Thymus (tissue), 11 donors: ENCODE measurements at regions not wholly inside any gene's neighbourhood (a gene's known extent, or its start where the extent isn't known, plus 50 kb on each side); places are given as distances from the start of the nearest gene placed in this dataset.

Experiments
- DNase-seq, 9 donors: peaks; one replicate each; pipeline ENCODE4 v3.0.0-alpha.2; 2013; ENCODE audit warnings: low spot score in 9 of 9, low read depth in 6 of 9, missing footprints in 1 of 9
- H3K27ac ChIP-seq, 2 donors: one replicate each; pipeline ENCODE4 v1.5.1; 2013; ENCODE audit warnings: control low read depth in 1 of 2, low read depth in 1 of 2, low read length in 1 of 2, mild to moderate bottlenecking in 1 of 2, moderate library complexity in 1 of 2
- H3K27me3 ChIP-seq, 2 donors: one replicate each; pipeline ENCODE4 v1.5.1; 2013; ENCODE audit warnings: low read length in 1 of 2; ENCODE audit not compliant: control insufficient read depth in 2 of 2, insufficient read depth in 1 of 2
- H3K36me3 ChIP-seq, 2 donors: one replicate each; pipeline ENCODE4 v1.5.1; 2013; ENCODE audit warnings: low read length in 1 of 2, mild to moderate bottlenecking in 1 of 2, moderate library complexity in 1 of 2; ENCODE audit not compliant: control insufficient read depth in 2 of 2, insufficient read depth in 2 of 2
- H3K4me1 ChIP-seq, 2 donors: one replicate each; pipeline ENCODE4 v1.5.1; 2013; ENCODE audit warnings: low read length in 2 of 2; ENCODE audit not compliant: control insufficient read depth in 2 of 2, insufficient read depth in 2 of 2
- H3K4me3 ChIP-seq, 2 donors: one replicate each; pipeline ENCODE4 v1.5.1; 2013; ENCODE audit warnings: low read length in 2 of 2, control low read depth in 1 of 2, mild to moderate bottlenecking in 1 of 2
- H3K9me3 ChIP-seq, 2 donors: one replicate each; pipeline ENCODE4 v1.5.1; 2013; ENCODE audit warnings: low read length in 1 of 2, mild to moderate bottlenecking in 1 of 2; ENCODE audit not compliant: control insufficient read depth in 2 of 2, insufficient read depth in 1 of 2
- WGBS: extraction: QIAGEN DNeasy Blood & Tissue Kit; methylation state at CpG from one replicate; pipeline ENCODE4 v1.1.7; 2013; 5-methylcytosine and 5-hydroxymethylcytosine counted together
- donor health status: healthy.

GRCh38 chr4:165738571-165738970, 134.5 kb upstream of the TLL1 start:
- no peaks in the 10 kb centered on the region for H3K4me1 ChIP-seq
- DNase-seq = no peak
- H3K9me3 ChIP-seq = no peaks in the 10 kb centered on the region
- no peaks in the 10 kb centered on the region for H3K27me3 ChIP-seq
- no peak overlapping the region for H3K27ac ChIP-seq
- H3K36me3 ChIP-seq = no peaks in the 10 kb centered on the region
- H3K4me3 ChIP-seq = no peak overlapping the region
- 98% methylated on average over 1 of the region's 1 CpG for WGBS

DNA sequence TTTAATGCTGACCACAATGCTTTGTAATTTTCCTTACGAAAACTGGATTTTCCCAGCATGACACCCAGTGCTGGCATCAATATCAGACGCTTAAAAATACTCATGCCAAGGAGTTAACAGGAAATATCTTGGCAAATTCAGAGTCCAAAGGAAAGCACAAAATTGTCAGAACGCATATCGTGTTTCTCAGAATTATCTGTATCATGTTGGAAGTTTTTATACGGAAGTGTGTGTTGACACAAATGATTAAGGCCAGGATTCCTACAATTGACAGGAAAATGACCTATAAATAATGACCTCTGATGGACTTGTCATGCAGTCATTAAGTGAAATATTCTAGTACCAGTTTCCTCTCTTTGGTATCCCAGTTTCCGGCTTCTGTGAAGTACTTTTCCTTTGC, 132.1 kb upstream of the TLL1 start:
- 55% methylated on average over 6 of the region's 6 CpGs for WGBS
- Histone ChIP-seq H3K4me3 (no peak overlapping the region), H3K36me3 (no peaks in the 10 kb centered on the region), H3K27ac (no peak overlapping the region), H3K4me1 (no peaks in the 10 kb centered on the region), H3K27me3 (no peaks in the 10 kb centered on the region), H3K9me3 (no peaks in the 10 kb centered on the region)
- no peak for DNase-seq

GRCh38 chr4:165743422-165743821, 129.6 kb upstream of the TLL1 start:
- Histone ChIP-seq H3K36me3 (no peaks in the 10 kb centered on the region), H3K27ac (no peak overlapping the region), H3K4me1 (no peaks in the 10 kb centered on the region), H3K9me3 (no peaks in the 10 kb centered on the region), H3K27me3 (no peaks in the 10 kb centered on the region), H3K4me3 (no peak overlapping the region)
- DNase-seq = no peak
- 98% methylated on average over 3 of the region's 3 CpGs for WGBS

DNA sequence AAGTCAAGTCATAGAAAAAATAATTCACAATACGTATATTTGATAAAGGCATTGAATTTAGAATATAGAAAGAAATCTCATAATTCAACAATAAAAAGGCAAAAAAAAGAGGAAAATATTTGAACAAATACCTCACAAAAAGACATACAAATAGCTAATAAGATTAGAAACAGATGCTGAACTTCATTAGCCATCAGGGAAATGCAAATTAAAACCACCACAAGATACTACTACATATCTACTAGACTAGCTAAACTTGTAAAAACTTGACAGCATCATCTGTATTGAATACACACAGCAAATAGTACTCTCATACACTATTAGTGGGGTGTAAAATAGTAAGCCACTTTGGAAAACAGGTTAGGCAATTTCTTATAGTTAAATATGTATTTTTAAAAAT, 128.7 kb upstream of the TLL1 start:
- H3K4me1 ChIP-seq = no peaks in the 10 kb centered on the region
- H3K36me3 ChIP-seq = no peaks in the 10 kb centered on the region
- no peak overlapping the region for H3K4me3 ChIP-seq
- H3K27me3 ChIP-seq = no peaks in the 10 kb centered on the region
- H3K9me3 ChIP-seq = no peaks in the 10 kb centered on the region
- no peak for DNase-seq
- H3K27ac ChIP-seq = no peak overlapping the region
- 95% methylated on average over 1 of the region's 1 CpG for WGBS

DNA sequence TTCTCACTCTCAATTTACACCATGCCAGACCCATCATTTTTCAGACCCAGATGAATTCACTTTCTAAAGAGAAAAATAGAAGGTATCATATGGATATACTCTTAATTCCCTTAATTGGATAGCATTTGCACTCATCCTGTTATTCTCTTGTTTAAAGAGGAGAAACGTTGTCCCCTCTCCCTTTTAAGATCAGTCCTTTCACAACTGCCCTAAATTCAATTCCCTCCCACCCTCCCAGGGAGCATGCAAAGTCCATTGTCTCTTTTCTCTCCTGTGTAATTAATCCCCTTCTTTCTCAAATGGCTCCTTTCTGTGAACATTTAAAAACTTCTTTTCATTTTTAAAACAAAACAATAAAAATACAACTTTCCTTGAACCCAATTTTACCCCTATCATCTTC, 124.7 kb upstream of the TLL1 start:
- H3K4me3 ChIP-seq = no peak overlapping the region
- no peak overlapping the region for H3K27ac ChIP-seq
- H3K4me1 ChIP-seq = no peaks in the 10 kb centered on the region
- H3K27me3 ChIP-seq = no peaks in the 10 kb centered on the region
- no peak for DNase-seq
- 74% methylated on average over 1 of the region's 1 CpG for WGBS
- H3K36me3 ChIP-seq = no peaks in the 10 kb centered on the region
- no peaks in the 10 kb centered on the region for H3K9me3 ChIP-seq

- Histone ChIP-seq H3K27me3 (no peaks in the 10 kb centered on the region), H3K36me3 (no peaks in the 10 kb centered on the region), H3K4me1 (no peaks in the 10 kb centered on the region), H3K4me3 (no peak overlapping the region), H3K9me3 (no peaks in the 10 kb centered on the region), H3K27ac (no peak overlapping the region)
- 21% methylated on average over 4 of the region's 4 CpGs for WGBS
- DNase-seq = no peak
Observed at GRCh38 chr4:165751882-165752281, 121.2 kb upstream of the TLL1 start.

- H3K4me3 ChIP-seq = no peak overlapping the region
- no peaks in the 10 kb centered on the region for H3K4me1 ChIP-seq
- no peak for DNase-seq
- H3K27me3 ChIP-seq = no peaks in the 10 kb centered on the region
- no peaks in the 10 kb centered on the region for H3K36me3 ChIP-seq
- no peak overlapping the region for H3K27ac ChIP-seq
- H3K9me3 ChIP-seq = no peaks in the 10 kb centered on the region
- WGBS = over 99% methylated on average over 4 of the region's 4 CpGs
Observed at GRCh38 chr4:165754664-165755063, 118.4 kb upstream of the TLL1 start.

DNA sequence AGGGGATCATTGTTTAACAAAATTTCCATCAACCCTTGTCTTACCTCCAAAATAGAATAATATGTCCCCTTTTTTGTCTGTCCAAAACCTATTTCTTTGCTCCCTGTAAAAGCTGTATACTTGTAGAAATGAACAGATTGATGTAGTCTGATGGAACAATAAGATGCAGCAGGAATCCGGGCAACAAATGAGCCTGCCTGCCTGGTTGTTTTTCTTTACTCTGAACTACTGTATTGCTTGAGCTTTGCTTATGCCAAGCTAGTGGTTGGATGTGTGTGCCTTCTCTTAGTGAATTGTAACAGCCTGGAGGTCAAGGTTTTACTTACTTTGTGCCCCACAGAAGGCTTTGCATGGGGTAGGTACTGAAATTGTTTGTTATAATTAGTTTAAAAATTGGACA, 116.2 kb upstream of the TLL1 start:
- no peaks in the 10 kb centered on the region for H3K36me3 ChIP-seq
- WGBS = 96% methylated on average over 1 of the region's 1 CpG
- H3K4me1 ChIP-seq = no peaks in the 10 kb centered on the region
- H3K4me3 ChIP-seq = no peak overlapping the region
- no peak for DNase-seq
- H3K27ac ChIP-seq = no peak overlapping the region
- no peaks in the 10 kb centered on the region for H3K27me3 ChIP-seq
- H3K9me3 ChIP-seq = no peaks in the 10 kb centered on the region

- no peak for DNase-seq
- no peak overlapping the region for H3K27ac ChIP-seq
- no peaks in the 10 kb centered on the region for H3K36me3 ChIP-seq
- no peaks in the 10 kb centered on the region for H3K4me1 ChIP-seq
- H3K4me3 ChIP-seq = no peak overlapping the region
- no peaks in the 10 kb centered on the region for H3K27me3 ChIP-seq
- no peaks in the 10 kb centered on the region for H3K9me3 ChIP-seq
- 86% methylated on average over 3 of the region's 3 CpGs for WGBS
Observed at GRCh38 chr4:165757451-165757850, 115.6 kb upstream of the TLL1 start.

DNA sequence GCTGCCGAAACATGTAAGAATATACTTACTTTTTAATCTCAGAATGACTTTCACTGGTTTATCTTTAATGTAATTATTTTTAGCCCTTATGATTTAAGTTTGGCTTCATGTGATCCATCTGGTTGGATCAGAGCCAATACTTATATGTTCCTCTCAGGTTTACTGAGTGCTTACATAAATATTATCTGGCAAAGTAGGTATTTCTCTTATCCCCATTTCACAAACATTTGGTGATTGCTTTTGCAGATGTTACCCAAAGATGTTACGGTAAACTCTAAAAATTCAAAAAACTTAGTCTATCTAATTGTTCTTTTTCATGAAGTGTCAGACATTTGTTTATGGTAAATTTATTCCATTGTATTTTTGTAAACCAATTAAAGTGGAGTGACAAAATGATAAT, 115.0 kb upstream of the TLL1 start:
- no peak overlapping the region for H3K27ac ChIP-seq
- H3K9me3 ChIP-seq = no peaks in the 10 kb centered on the region
- WGBS = 94% methylated on average over 2 of the region's 2 CpGs
- H3K4me3 ChIP-seq = no peak overlapping the region
- DNase-seq = no peak
- no peaks in the 10 kb centered on the region for H3K4me1 ChIP-seq
- no peaks in the 10 kb centered on the region for H3K27me3 ChIP-seq
- no peaks in the 10 kb centered on the region for H3K36me3 ChIP-seq
